Neural cell (in vitro differentiated cells): ENCODE measurements at regions not wholly inside any gene's neighbourhood (a gene's known extent, or its start where the extent isn't known, plus 50 kb on each side); places are given as distances from the start of the nearest gene placed in this dataset.
"Not testable (repeated sequence)": the region's sequence is repeated elsewhere in the genome, so short reads cannot be mapped to it uniquely, and the experiment has no call there.

Experiments used
- H2AFZ ChIP-seq: fragments of 200-600, 300-800 bp; sonication (generic), shearing (Covaris generic); 2 replicates; pipeline ENCODE4 v1.6.0; 2014; ENCODE audit warnings: low read depth, mild to moderate bottlenecking, antibody characterized with exemption, low read length, moderate library complexity
- H3F3A ChIP-seq: fragments of 200-600 bp; shearing (Covaris generic); 2 replicates; pipeline ENCODE4 v1.6.1; 2016; ENCODE audit warnings: mild to moderate bottlenecking, moderate library complexity, mixed read lengths, antibody characterized with exemption, low read length; ENCODE audit not compliant: insufficient read depth, poor library complexity, severe bottlenecking
- H3K27ac ChIP-seq: fragments of 200-600, 300-800 bp; sonication (generic), shearing (Covaris generic); 2 replicates; pipeline ENCODE4 v1.5.1; 2014; ENCODE audit warnings: mild to moderate bottlenecking, low read length, moderate library complexity
- H3K27me3 ChIP-seq: fragments of 300-800, 200-600 bp; sonication (generic), shearing (Covaris generic); 2 replicates; pipeline ENCODE4 v1.6.0; 2014; ENCODE audit warnings: mild to moderate bottlenecking, low read depth, low read length, moderate library complexity; ENCODE audit not compliant: insufficient read depth
- H3K36me3 ChIP-seq: fragments of 300-800, 200-600 bp; sonication (generic), shearing (Covaris generic); 2 replicates; pipeline ENCODE4 v1.5.1; 2014; ENCODE audit warnings: mild to moderate bottlenecking, antibody characterized with exemption, low read length, moderate library complexity; ENCODE audit not compliant: insufficient read depth
- H3K4me2 ChIP-seq: fragments of 300-800, 200-600 bp; sonication (generic), shearing (Covaris generic); 2 replicates; pipeline ENCODE4 v1.6.0; 2014; ENCODE audit warnings: mild to moderate bottlenecking, low read length
- H3K4me3 ChIP-seq: fragments of 300-800, 200-600 bp; sonication (generic), shearing (Covaris generic); 2 replicates; pipeline ENCODE4 v1.5.1; 2014; ENCODE audit warnings: mild to moderate bottlenecking, low read length, moderate library complexity
- H3K79me2 ChIP-seq: fragments of 200-600 bp; shearing (Covaris generic); replicated peaks from 2 replicates; pipeline ENCODE4 v1.6.0; 2014; ENCODE audit warnings: mild to moderate bottlenecking, low read length, moderate library complexity; ENCODE audit not compliant: insufficient read depth
- H3K9ac ChIP-seq: fragments of 300-800, 200-600 bp; sonication (generic), shearing (Covaris generic); 2 replicates; pipeline ENCODE4 v1.6.1; 2016; ENCODE audit warnings: mild to moderate bottlenecking, low read length, mixed read lengths
- H3K9me2 ChIP-seq: fragments of 200-600 bp; shearing (Covaris generic); 2 replicates; pipeline ENCODE4 v1.6.1; 2016; ENCODE audit warnings: mild to moderate bottlenecking, low read length, mixed read lengths; ENCODE audit not compliant: insufficient read depth
- H3K9me3 ChIP-seq: fragments of 200-600, 300-800 bp; sonication (generic), shearing (Covaris generic); 2 replicates; pipeline ENCODE4 v1.6.1; 2016; ENCODE audit warnings: mild to moderate bottlenecking, mixed run types, low read length, moderate library complexity, mixed read lengths
- H4K20me1 ChIP-seq: fragments of 200-600 bp; shearing (Covaris generic); 2 replicates; pipeline ENCODE4 v1.6.1; 2016; ENCODE audit warnings: mild to moderate bottlenecking, mixed run types; ENCODE audit not compliant: insufficient read depth

GRCh38 chr21:8377093-8377841 lies 2144.1 kb upstream of the TPTE start:
- not testable (repeated sequence) for H2AFZ ChIP-seq, H3K9me2 ChIP-seq, H3K4me3 ChIP-seq, H3K27me3 ChIP-seq, H3K27ac ChIP-seq, H4K20me1 ChIP-seq, H3K36me3 ChIP-seq, H3K79me2 ChIP-seq, H3K4me2 ChIP-seq, H3K9ac ChIP-seq, H3F3A ChIP-seq, H3K9me3 ChIP-seq

GRCh38 chr21:8380419-8381079 lies 2140.8 kb upstream of the TPTE start:
- H3F3A ChIP-seq, H3K27me3 ChIP-seq, H2AFZ ChIP-seq, H3K79me2 ChIP-seq, H3K27ac ChIP-seq, H4K20me1 ChIP-seq, H3K9me3 ChIP-seq, H3K4me2 ChIP-seq, H3K4me3 ChIP-seq, H3K9me2 ChIP-seq, H3K36me3 ChIP-seq, H3K9ac ChIP-seq: not testable (repeated sequence)

DNA sequence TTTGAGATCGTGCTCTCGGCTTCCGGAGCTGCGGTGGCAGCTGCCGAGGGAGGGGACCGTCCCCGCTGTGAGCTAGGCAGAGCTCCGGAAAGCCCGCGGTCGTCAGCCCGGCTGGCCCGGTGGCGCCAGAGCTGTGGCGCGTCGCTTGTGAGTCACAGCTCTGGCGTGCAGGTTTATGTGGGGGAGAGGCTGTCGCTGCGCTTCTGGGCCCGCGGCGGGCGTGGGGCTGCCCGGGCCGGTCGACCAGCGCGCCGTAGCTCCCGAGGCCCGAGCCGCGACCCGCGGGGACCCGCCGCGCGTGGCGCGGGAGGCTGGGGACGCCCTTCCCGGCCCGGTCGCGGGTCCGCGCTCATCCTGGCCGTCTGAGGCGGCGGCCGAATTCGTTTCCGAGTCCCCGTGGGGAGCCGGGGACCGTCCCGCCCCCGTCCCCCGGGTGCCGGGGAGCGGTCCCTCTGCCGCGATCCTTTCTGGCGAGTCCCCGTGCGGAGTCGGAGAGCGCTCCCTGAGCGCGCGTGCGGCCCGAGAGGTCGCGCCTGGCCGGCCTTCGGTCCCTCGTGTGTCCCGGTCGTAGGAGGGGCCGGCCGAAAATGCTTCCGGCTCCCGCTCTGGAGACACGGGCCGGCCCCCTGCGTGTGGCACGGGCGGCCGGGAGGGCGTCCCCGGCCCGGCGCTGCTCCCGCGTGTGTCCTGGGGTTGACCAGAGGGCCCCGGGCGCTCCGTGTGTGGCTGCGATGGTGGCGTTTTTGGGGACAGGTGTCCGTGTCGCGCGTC lies 2133.0 kb upstream of the TPTE start:
- H3K27ac ChIP-seq, H3K79me2 ChIP-seq, H2AFZ ChIP-seq, H3K9me3 ChIP-seq, H3K9me2 ChIP-seq, H3F3A ChIP-seq, H3K27me3 ChIP-seq, H4K20me1 ChIP-seq, H3K4me3 ChIP-seq, H3K36me3 ChIP-seq, H3K4me2 ChIP-seq, H3K9ac ChIP-seq: not testable (repeated sequence)

- not testable (repeated sequence) for H4K20me1 ChIP-seq, H3K27me3 ChIP-seq, H3K36me3 ChIP-seq, H3K4me2 ChIP-seq, H3K9me2 ChIP-seq, H3K9me3 ChIP-seq, H2AFZ ChIP-seq, H3K4me3 ChIP-seq, H3K9ac ChIP-seq, H3K27ac ChIP-seq, H3F3A ChIP-seq, H3K79me2 ChIP-seq
Measured at GRCh38 chr21:8388940-8389238, 2132.5 kb upstream of the TPTE start.

DNA sequence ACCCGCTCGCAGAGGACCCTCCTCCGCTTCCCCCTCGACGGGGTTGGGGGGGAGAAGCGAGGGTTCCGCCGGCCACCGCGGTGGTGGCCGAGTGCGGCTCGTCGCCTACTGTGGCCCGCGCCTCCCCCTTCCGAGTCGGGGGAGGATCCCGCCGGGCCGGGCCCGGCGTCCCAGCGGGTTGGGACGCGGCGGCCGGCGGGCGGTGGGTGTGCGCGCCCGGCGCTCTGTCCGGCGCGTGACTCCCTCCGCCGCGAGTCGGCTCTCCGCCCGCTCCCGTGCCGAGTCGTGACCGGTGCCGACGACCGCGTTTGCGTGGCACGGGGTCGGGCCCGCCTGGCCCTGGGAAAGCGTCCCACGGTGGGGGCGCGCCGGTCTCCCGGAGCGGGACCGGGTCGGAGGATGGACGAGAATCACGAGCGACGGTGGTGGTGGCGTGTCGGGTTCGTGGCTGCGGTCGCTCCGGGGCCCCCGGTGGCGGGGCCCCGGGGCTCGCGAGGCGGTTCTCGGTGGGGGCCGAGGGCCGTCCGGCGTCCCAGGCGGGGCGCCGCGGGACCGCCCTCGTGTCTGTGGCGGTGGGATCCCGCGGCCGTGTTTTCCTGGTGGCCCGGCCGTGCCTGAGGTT lies 2130.7 kb upstream of the TPTE start:
- H3K4me3 ChIP-seq: not testable (repeated sequence)

GRCh38 chr21:8394380-8394779 lies 2127.0 kb upstream of the TPTE start:
- not testable (repeated sequence) for H3K9me2 ChIP-seq, H3K4me2 ChIP-seq, H3K79me2 ChIP-seq, H3K4me3 ChIP-seq, H3F3A ChIP-seq, H3K27ac ChIP-seq, H3K9me3 ChIP-seq, H2AFZ ChIP-seq, H3K27me3 ChIP-seq, H3K9ac ChIP-seq, H4K20me1 ChIP-seq, H3K36me3 ChIP-seq

More for the DNA sequence above, 2130.7 kb upstream of the TPTE start:
- H3K4me2 ChIP-seq, H3K79me2 ChIP-seq, H3K9me2 ChIP-seq, H3F3A ChIP-seq, H2AFZ ChIP-seq, H3K9ac ChIP-seq, H4K20me1 ChIP-seq, H3K27ac ChIP-seq, H3K36me3 ChIP-seq, H3K9me3 ChIP-seq, H3K27me3 ChIP-seq: not testable (repeated sequence)

- H3K36me3 ChIP-seq, H3F3A ChIP-seq, H3K79me2 ChIP-seq, H3K9me3 ChIP-seq, H4K20me1 ChIP-seq, H3K27me3 ChIP-seq, H2AFZ ChIP-seq, H3K4me3 ChIP-seq, H3K9ac ChIP-seq, H3K9me2 ChIP-seq, H3K27ac ChIP-seq, H3K4me2 ChIP-seq: not testable (repeated sequence)
Measured at GRCh38 chr21:8395992-8396391, 2125.4 kb upstream of the TPTE start.
